GM23338 (cell line): ENCODE measurements at regions not wholly inside any gene's neighbourhood (a gene's known extent, or its start where the extent isn't known, plus 50 kb on each side); places are given as distances from the start of the nearest gene placed in this dataset.

Source experiments
- ATAC-seq: fragments of 200-7000 bp; cut with Tn5 transposase; 3 replicates; pipeline ENCODE4 v1.9.1; 2020
- DNase-seq: peaks from one replicate; pipeline ENCODE4 v3.0.0-alpha.2; 2015; ENCODE audit warnings: low spot score
- H2AFZ ChIP-seq: fragments of 200-600 bp; sonication (generic); 2 replicates; pipeline ENCODE4 v1.8.0; 2016; ENCODE audit warnings: antibody characterized with exemption, mild to moderate bottlenecking, moderate library complexity
- H3F3A ChIP-seq: fragments of 200-600 bp; sonication (generic); replicated peaks from 2 replicates; pipeline ENCODE4 v1.8.0; 2017; ENCODE audit warnings: antibody characterized with exemption, mixed run types, low read depth
- H3K27ac ChIP-seq: fragments of 200-600 bp; sonication (generic); 2 replicates; pipeline ENCODE4 v1.6.1; 2016; ENCODE audit warnings: low read depth
- H3K27me3 ChIP-seq: fragments of 200-600 bp; sonication (generic); 2 replicates; pipeline ENCODE4 v1.8.0; 2016; ENCODE audit warnings: mild to moderate bottlenecking, mixed run types, moderate library complexity; ENCODE audit not compliant: insufficient read depth
- H3K36me3 ChIP-seq: fragments of 200-600 bp; sonication (generic); 2 replicates; pipeline ENCODE4 v1.8.0; 2016; ENCODE audit warnings: mild to moderate bottlenecking; ENCODE audit not compliant: insufficient read depth
- H3K4me1 ChIP-seq: fragments of 200-600 bp; sonication (generic); 2 replicates; pipeline ENCODE4 v1.8.0; 2016; ENCODE audit warnings: mild to moderate bottlenecking, moderate library complexity; ENCODE audit not compliant: insufficient read depth
- H3K4me2 ChIP-seq: fragments of 200-600 bp; sonication (generic); 2 replicates; pipeline ENCODE4 v1.7.1; 2017; ENCODE audit warnings: mixed run types
- H3K4me3 ChIP-seq: fragments of 200-600 bp; sonication (generic); 2 replicates; pipeline ENCODE4 v1.6.1; 2016; ENCODE audit warnings: mixed run types
- H3K79me2 ChIP-seq: fragments of 200-600 bp; sonication (generic); replicated peaks from 2 replicates; pipeline ENCODE4 v1.8.0; 2017; ENCODE audit warnings: mild to moderate bottlenecking; ENCODE audit not compliant: insufficient read depth
- H3K9me2 ChIP-seq: fragments of 200-600 bp; sonication (generic); 2 replicates; pipeline ENCODE4 v1.8.0; 2017; ENCODE audit not compliant: insufficient read depth
- H4K20me1 ChIP-seq: fragments of 200-600 bp; sonication (generic); replicated peaks from 2 replicates; pipeline ENCODE4 v1.8.0; 2017; ENCODE audit warnings: mild to moderate bottlenecking; ENCODE audit not compliant: insufficient read depth
- H3K27ac Mint-ChIP-seq: 2 replicates; pipeline ENCODE4 v1.8.0; 2020; ENCODE audit warnings: inconsistent platforms, mild to moderate bottlenecking, moderate library complexity, mixed read lengths
- H3K27me3 Mint-ChIP-seq: 3 replicates; pipeline ENCODE4 v1.8.0; 2022; ENCODE audit warnings: low read depth, mild to moderate bottlenecking, moderate library complexity, mixed read lengths, inconsistent platforms; ENCODE audit not compliant: insufficient read depth, poor library complexity
- H3K36me3 Mint-ChIP-seq: 3 replicates; pipeline ENCODE4 v1.8.0; 2021; ENCODE audit warnings: low read depth, mild to moderate bottlenecking, inconsistent platforms, moderate library complexity, mixed read lengths
- H3K4me1 Mint-ChIP-seq: 3 replicates; pipeline ENCODE4 v1.8.0; 2020; ENCODE audit warnings: mild to moderate bottlenecking, inconsistent platforms, mixed read lengths
- H3K4me3 Mint-ChIP-seq: 3 replicates; pipeline ENCODE4 v1.8.0; 2021; ENCODE audit warnings: moderate library complexity, mild to moderate bottlenecking, inconsistent platforms, mixed read lengths
- H3K9me3 Mint-ChIP-seq: 3 replicates; pipeline ENCODE4 v1.8.0; 2020; ENCODE audit warnings: moderate library complexity, mild to moderate bottlenecking, inconsistent platforms, mixed read lengths
- CREB1 ChIP-seq: fragments of 250-450 bp; sonication (Bioruptor Pico); IDR thresholded peaks from 2 replicates; pipeline ENCODE4 v1.5.0; 2020; ENCODE audit warnings: low read depth, mild to moderate bottlenecking, moderate library complexity
- EZH2 ChIP-seq: fragments of 200-600 bp; sonication (generic); IDR thresholded peaks from one replicate; pipeline ENCODE4 v1.8.0; 2017; ENCODE audit warnings: antibody characterized with exemption, mild to moderate bottlenecking, low read depth; ENCODE audit not compliant: unreplicated experiment
- EZH2phosphoT487 ChIP-seq: fragments of 200-600 bp; sonication (generic); IDR thresholded peaks from one replicate; pipeline ENCODE4 v1.8.1; 2018; ENCODE audit warnings: antibody characterized with exemption; ENCODE audit not compliant: unreplicated experiment
- JUNB ChIP-seq: IDR thresholded peaks from one replicate; pipeline ENCODE4 v1.6.1; 2016; ENCODE audit warnings: antibody characterized with exemption; ENCODE audit not compliant: unreplicated experiment
- NANOG ChIP-seq: IDR thresholded peaks from 2 replicates; pipeline ENCODE4 v1.6.1; 2016; ENCODE audit warnings: antibody characterized with exemption, borderline replicate concordance
- STAT1 ChIP-seq: IDR thresholded peaks from one replicate; pipeline ENCODE4 v1.6.1; 2016; ENCODE audit warnings: antibody characterized with exemption; ENCODE audit not compliant: unreplicated experiment
- ZNF114 ChIP-seq: fragments of 250-450 bp; sonication (Bioruptor Pico); IDR thresholded peaks from 2 replicates; pipeline ENCODE4 v1.5.0; 2020; ENCODE audit warnings: mild to moderate bottlenecking, moderate library complexity
- ZNF331 ChIP-seq: fragments of 250-450 bp; sonication (Bioruptor Pico); IDR thresholded peaks from 2 replicates; pipeline ENCODE4 v1.5.0; 2020; ENCODE audit warnings: low read depth, mild to moderate bottlenecking, moderate library complexity
- TF ChIP-seq, protein P1 (sequence below): IDR thresholded peaks from 2 replicates; pipeline ENCODE4 v1.6.1; 2016; ENCODE audit warnings: antibody characterized with exemption
- TF ChIP-seq, protein P2 (sequence below): IDR thresholded peaks from one replicate; pipeline ENCODE4 v1.6.1; 2018; ENCODE audit warnings: antibody characterized with exemption; ENCODE audit not compliant: unreplicated experiment
- TF ChIP-seq, protein P3 (sequence below), 2 experiments: fragments of 200-600 bp in 1 of 2; sonication (generic) in 1 of 2; conservative IDR thresholded peaks; 2 replicates each; pipeline versions ENCODE4 v1.5.1 to v1.6.1; 2016 to 2017; ENCODE audit warnings: antibody characterized with exemption in 2 of 2, low read depth in 2 of 2, mild to moderate bottlenecking in 2 of 2, moderate library complexity in 1 of 2
- TF ChIP-seq, protein P4 (sequence below): fragments of 250-450 bp; sonication (Bioruptor Pico); IDR thresholded peaks from 2 replicates; pipeline ENCODE4 v1.5.0; 2020; ENCODE audit warnings: mild to moderate bottlenecking, moderate library complexity

DNA sequence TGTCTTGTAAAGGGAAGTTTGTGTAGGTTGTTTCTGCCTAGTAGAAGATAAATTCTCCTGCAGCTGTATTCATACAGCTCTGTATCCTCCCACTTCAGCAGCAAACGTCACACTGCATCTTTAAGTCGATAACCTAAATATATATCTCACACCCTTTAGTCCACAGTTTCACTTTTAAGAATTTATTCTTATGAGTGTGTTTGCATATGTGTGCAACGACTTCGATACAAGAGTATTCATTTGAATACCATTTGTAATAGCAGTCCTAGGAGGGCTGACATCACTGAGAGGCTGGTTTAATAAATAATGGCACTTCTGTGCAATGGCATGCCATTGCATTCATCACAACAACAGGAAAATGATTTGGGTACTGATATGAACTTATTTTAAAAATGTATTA is 63.8 kb upstream of the MSH6 start:
- H3F3A ChIP-seq: 0 out of 2 replicates have a peak, but pooled peaks cover 2% of the 10 kb centered on the region
- H3K4me3 Mint-ChIP-seq: no peak overlapping the region
- H4K20me1 ChIP-seq: no peaks in the 10 kb centered on the region
- no peak overlapping the region for H3K4me3 ChIP-seq
- no peak overlapping the region for H3K27ac ChIP-seq
- H3K9me2 ChIP-seq: peaks cover 8% of the 10 kb centered on the region; the same call in 1 of the 2 replicates
- H3K79me2 ChIP-seq: no peaks in the 10 kb centered on the region
- H3K36me3 Mint-ChIP-seq: peaks cover 16% of the 10 kb centered on the region
- no peak overlapping the region for H2AFZ ChIP-seq
- peaks cover 5% of the 10 kb centered on the region; the same call in 1 of the 3 replicates for H3K4me1 Mint-ChIP-seq
- H3K4me1 ChIP-seq: no peaks in the 10 kb centered on the region
- TF ChIP-seq, protein P1, sequence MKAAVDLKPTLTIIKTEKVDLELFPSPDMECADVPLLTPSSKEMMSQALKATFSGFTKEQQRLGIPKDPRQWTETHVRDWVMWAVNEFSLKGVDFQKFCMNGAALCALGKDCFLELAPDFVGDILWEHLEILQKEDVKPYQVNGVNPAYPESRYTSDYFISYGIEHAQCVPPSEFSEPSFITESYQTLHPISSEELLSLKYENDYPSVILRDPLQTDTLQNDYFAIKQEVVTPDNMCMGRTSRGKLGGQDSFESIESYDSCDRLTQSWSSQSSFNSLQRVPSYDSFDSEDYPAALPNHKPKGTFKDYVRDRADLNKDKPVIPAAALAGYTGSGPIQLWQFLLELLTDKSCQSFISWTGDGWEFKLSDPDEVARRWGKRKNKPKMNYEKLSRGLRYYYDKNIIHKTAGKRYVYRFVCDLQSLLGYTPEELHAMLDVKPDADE: no peak
- TF ChIP-seq, protein P2, sequence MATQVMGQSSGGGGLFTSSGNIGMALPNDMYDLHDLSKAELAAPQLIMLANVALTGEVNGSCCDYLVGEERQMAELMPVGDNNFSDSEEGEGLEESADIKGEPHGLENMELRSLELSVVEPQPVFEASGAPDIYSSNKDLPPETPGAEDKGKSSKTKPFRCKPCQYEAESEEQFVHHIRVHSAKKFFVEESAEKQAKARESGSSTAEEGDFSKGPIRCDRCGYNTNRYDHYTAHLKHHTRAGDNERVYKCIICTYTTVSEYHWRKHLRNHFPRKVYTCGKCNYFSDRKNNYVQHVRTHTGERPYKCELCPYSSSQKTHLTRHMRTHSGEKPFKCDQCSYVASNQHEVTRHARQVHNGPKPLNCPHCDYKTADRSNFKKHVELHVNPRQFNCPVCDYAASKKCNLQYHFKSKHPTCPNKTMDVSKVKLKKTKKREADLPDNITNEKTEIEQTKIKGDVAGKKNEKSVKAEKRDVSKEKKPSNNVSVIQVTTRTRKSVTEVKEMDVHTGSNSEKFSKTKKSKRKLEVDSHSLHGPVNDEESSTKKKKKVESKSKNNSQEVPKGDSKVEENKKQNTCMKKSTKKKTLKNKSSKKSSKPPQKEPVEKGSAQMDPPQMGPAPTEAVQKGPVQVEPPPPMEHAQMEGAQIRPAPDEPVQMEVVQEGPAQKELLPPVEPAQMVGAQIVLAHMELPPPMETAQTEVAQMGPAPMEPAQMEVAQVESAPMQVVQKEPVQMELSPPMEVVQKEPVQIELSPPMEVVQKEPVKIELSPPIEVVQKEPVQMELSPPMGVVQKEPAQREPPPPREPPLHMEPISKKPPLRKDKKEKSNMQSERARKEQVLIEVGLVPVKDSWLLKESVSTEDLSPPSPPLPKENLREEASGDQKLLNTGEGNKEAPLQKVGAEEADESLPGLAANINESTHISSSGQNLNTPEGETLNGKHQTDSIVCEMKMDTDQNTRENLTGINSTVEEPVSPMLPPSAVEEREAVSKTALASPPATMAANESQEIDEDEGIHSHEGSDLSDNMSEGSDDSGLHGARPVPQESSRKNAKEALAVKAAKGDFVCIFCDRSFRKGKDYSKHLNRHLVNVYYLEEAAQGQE: no peak
- TF ChIP-seq NANOG: no peak
- TF ChIP-seq, protein P3, sequence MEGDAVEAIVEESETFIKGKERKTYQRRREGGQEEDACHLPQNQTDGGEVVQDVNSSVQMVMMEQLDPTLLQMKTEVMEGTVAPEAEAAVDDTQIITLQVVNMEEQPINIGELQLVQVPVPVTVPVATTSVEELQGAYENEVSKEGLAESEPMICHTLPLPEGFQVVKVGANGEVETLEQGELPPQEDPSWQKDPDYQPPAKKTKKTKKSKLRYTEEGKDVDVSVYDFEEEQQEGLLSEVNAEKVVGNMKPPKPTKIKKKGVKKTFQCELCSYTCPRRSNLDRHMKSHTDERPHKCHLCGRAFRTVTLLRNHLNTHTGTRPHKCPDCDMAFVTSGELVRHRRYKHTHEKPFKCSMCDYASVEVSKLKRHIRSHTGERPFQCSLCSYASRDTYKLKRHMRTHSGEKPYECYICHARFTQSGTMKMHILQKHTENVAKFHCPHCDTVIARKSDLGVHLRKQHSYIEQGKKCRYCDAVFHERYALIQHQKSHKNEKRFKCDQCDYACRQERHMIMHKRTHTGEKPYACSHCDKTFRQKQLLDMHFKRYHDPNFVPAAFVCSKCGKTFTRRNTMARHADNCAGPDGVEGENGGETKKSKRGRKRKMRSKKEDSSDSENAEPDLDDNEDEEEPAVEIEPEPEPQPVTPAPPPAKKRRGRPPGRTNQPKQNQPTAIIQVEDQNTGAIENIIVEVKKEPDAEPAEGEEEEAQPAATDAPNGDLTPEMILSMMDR (conservative IDR thresholded peaks at IDR 0.05; ENCODE audit: low read depth in 2 of 2): no peak
- TF ChIP-seq EZH2: no peak
- no peak for TF ChIP-seq ZNF114 (CRISPR knock-in tag)
- TF ChIP-seq ZNF331 (CRISPR knock-in tag): no peak
- TF ChIP-seq CREB1 (CRISPR knock-in tag): no peak
- no peak for TF ChIP-seq EZH2phosphoT487
- TF ChIP-seq STAT1: no peak
- TF ChIP-seq, protein P4, sequence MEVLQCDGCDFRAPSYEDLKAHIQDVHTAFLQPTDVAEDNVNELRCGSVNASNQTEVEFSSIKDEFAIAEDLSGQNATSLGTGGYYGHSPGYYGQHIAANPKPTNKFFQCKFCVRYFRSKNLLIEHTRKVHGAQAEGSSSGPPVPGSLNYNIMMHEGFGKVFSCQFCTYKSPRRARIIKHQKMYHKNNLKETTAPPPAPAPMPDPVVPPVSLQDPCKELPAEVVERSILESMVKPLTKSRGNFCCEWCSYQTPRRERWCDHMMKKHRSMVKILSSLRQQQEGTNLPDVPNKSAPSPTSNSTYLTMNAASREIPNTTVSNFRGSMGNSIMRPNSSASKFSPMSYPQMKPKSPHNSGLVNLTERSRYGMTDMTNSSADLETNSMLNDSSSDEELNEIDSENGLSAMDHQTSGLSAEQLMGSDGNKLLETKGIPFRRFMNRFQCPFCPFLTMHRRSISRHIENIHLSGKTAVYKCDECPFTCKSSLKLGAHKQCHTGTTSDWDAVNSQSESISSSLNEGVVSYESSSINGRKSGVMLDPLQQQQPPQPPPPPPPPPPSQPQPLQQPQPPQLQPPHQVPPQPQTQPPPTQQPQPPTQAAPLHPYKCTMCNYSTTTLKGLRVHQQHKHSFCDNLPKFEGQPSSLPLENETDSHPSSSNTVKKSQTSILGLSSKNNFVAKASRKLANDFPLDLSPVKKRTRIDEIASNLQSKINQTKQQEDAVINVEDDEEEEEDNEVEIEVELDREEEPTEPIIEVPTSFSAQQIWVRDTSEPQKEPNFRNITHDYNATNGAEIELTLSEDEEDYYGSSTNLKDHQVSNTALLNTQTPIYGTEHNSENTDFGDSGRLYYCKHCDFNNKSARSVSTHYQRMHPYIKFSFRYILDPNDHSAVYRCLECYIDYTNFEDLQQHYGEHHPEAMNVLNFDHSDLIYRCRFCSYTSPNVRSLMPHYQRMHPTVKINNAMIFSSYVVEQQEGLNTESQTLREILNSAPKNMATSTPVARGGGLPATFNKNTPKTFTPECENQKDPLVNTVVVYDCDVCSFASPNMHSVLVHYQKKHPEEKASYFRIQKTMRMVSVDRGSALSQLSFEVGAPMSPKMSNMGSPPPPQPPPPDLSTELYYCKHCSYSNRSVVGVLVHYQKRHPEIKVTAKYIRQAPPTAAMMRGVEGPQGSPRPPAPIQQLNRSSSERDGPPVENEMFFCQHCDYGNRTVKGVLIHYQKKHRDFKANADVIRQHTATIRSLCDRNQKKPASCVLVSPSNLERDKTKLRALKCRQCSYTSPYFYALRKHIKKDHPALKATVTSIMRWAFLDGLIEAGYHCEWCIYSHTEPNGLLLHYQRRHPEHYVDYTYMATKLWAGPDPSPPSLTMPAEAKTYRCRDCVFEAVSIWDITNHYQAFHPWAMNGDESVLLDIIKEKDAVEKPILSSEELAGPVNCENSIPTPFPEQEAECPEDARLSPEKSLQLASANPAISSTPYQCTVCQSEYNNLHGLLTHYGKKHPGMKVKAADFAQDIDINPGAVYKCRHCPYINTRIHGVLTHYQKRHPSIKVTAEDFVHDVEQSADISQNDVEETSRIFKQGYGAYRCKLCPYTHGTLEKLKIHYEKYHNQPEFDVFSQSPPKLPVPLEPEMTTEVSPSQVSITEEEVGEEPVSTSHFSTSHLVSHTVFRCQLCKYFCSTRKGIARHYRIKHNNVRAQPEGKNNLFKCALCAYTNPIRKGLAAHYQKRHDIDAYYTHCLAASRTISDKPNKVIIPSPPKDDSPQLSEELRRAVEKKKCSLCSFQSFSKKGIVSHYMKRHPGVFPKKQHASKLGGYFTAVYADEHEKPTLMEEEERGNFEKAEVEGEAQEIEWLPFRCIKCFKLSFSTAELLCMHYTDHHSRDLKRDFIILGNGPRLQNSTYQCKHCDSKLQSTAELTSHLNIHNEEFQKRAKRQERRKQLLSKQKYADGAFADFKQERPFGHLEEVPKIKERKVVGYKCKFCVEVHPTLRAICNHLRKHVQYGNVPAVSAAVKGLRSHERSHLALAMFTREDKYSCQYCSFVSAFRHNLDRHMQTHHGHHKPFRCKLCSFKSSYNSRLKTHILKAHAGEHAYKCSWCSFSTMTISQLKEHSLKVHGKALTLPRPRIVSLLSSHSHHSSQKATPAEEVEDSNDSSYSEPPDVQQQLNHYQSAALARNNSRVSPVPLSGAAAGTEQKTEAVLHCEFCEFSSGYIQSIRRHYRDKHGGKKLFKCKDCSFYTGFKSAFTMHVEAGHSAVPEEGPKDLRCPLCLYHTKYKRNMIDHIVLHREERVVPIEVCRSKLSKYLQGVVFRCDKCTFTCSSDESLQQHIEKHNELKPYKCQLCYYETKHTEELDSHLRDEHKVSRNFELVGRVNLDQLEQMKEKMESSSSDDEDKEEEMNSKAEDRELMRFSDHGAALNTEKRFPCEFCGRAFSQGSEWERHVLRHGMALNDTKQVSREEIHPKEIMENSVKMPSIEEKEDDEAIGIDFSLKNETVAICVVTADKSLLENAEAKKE (CRISPR knock-in tag): no peak
- TF ChIP-seq JUNB: no peak
- no peaks in the 10 kb centered on the region for H3K27me3 ChIP-seq
- ATAC-seq (no peak), DNase-seq (no peak)
- no peak overlapping the region for H3K27ac Mint-ChIP-seq
- peaks cover 6% of the 10 kb centered on the region for H3K27me3 Mint-ChIP-seq
- H3K4me2 ChIP-seq: no peak overlapping the region
- H3K9me3 Mint-ChIP-seq: peaks cover 16% of the 10 kb centered on the region
- no peaks in the 10 kb centered on the region for H3K36me3 ChIP-seq
